ENCODE measurements at regions not wholly inside any gene's neighbourhood (a gene's known extent, or its start where the extent isn't known, plus 50 kb on each side); places are given as distances from the start of the nearest gene placed in this dataset.

DNA sequence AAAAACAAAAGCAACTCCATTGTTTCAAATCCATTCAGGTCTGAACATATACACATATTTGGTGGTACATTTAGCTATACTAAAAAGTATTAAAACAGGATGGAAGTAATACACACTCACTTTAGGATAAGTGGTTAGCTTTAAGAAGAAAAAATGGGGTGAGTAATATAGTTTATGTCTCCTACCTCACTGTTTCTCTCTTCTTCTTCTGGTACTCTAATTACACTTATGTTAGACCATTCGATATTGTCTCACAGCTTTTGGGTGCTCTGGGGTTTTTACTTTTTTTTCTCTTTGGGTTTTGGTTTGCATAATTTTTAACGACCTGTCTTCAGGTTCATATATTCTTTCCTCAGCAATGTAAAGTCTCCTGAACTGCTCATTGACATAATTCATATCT, 75.4 kb upstream of the AKAP13 start:
- TF ChIP-seq, protein P1, sequence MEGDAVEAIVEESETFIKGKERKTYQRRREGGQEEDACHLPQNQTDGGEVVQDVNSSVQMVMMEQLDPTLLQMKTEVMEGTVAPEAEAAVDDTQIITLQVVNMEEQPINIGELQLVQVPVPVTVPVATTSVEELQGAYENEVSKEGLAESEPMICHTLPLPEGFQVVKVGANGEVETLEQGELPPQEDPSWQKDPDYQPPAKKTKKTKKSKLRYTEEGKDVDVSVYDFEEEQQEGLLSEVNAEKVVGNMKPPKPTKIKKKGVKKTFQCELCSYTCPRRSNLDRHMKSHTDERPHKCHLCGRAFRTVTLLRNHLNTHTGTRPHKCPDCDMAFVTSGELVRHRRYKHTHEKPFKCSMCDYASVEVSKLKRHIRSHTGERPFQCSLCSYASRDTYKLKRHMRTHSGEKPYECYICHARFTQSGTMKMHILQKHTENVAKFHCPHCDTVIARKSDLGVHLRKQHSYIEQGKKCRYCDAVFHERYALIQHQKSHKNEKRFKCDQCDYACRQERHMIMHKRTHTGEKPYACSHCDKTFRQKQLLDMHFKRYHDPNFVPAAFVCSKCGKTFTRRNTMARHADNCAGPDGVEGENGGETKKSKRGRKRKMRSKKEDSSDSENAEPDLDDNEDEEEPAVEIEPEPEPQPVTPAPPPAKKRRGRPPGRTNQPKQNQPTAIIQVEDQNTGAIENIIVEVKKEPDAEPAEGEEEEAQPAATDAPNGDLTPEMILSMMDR (IDR thresholded peaks at IDR 0.05), result no peak
- peaks cover 0 to 3% of the 10 kb centered on the region in 2 donors for H3K27me3 ChIP-seq
- H3K4me3 ChIP-seq, result no peak overlapping the region
- no peak overlapping the region for H3K27ac ChIP-seq
- no peaks in the 10 kb centered on the region for H3K9me3 ChIP-seq
- H3K36me3 ChIP-seq, result no peaks in the 10 kb centered on the region
- intact Hi-C loops (cut with DNase I; ENCODE audit: low total_unique reads), result no loop called here
- DNase-seq, result no peak
- H3K4me1 ChIP-seq, result no peaks in the 10 kb centered on the region

DNA sequence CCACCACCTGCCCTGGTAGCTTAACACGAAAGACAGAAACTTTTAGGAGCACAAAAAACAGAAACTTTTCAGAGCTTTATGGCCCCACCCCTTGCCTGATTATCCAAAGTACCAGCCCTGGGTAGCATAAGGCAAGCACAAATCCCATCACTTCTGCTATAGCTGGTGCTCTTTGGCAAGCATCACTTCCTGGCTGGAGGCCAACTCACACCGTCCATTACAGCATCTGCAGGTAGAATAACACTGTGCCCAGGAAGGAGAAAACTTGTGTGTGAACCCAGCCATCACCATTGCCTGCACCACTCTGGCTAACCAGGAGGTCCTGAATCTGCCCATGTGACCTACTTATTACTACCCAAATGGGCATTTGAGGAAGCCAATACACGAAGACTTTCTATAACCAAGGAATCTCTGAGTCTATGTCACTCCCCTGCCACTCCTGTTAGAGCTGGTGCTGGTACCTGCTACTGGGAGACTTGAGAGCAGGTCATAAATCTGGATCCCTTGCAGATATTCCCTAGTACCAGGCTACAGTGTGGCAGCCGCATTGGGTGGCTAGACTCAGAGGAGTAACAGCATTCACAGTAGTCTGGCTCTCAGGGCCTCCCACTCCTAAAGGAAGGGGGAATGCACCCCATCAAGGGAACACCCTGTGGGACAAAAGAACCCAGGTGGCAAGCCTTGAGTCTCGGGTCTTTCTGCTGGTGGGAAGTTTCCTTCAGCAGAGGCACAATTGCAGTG, 73.3 kb upstream of the AKAP13 start:
- no peak for DNase-seq
- TF ChIP-seq, protein P1 (IDR thresholded peaks at IDR 0.05), result no peak
- H3K4me3 ChIP-seq, result no peak overlapping the region
- H3K4me1 ChIP-seq, result no peaks in the 10 kb centered on the region
- no peak overlapping the region for H3K27ac ChIP-seq
- no peaks in the 10 kb centered on the region for H3K27me3 ChIP-seq
- H3K36me3 ChIP-seq, result no peaks in the 10 kb centered on the region
- H3K9me3 ChIP-seq, result no peaks in the 10 kb centered on the region
- intact Hi-C loops (cut with DNase I; ENCODE audit: low total_unique reads), result no loop called here

DNA sequence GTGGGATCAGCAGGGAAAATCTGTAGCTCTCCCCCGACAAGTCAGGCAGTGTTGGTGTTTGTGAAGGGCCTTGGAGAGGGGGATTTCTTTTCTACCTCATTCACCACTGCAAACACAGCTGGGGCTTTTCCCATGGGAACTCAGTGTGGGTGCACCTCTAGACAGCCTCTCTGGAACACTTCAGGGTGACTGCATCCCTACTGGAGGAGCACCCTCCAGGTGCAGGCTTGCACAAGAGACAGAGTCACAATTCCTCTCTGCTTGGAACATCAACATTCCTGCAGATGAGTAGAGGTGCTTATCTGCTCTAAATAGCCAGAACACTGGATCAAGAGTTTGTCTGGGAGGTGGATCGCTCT, 72.7 kb upstream of the AKAP13 start:
- H3K4me3 ChIP-seq, result no peak overlapping the region
- intact Hi-C loops (cut with DNase I; ENCODE audit: low total_unique reads), result no loop called here
- no peak for DNase-seq
- TF ChIP-seq, protein P1 (IDR thresholded peaks at IDR 0.05), result no peak
- no peaks in the 10 kb centered on the region for H3K36me3 ChIP-seq
- no peaks in the 10 kb centered on the region for H3K4me1 ChIP-seq
- no peaks in the 10 kb centered on the region for H3K9me3 ChIP-seq
- H3K27me3 ChIP-seq, result no peaks in the 10 kb centered on the region
- no peak overlapping the region for H3K27ac ChIP-seq

DNA sequence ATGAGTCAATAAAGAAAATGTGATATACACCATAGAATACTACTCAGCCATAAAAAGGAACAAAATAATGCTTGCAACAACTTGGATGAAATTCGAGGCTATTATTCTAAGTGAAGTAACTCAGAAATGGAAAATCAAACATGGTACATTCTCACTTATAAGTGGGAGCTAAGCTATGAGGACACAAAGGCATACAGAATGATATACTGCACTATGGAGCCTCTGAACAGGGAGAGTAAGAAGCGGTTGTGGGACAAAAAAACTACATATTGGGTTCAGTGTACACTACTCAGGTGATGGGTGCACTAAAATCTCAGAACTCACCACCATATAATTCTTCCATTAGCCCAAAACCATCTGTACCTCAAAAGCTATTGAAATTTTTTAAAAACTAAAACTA, 68.8 kb upstream of the AKAP13 start:
- Histone ChIP-seq H3K27ac (no peak overlapping the region), H3K27me3 (no peaks in the 10 kb centered on the region), H3K9me3 (no peaks in the 10 kb centered on the region), H3K4me1 (no peaks in the 10 kb centered on the region), H3K36me3 (no peaks in the 10 kb centered on the region), H3K4me3 (no peak overlapping the region)
- intact Hi-C loops (cut with DNase I; ENCODE audit: low total_unique reads), result no loop called here
- no peak for DNase-seq
- TF ChIP-seq, protein P1 (IDR thresholded peaks at IDR 0.05), result no peak

DNA sequence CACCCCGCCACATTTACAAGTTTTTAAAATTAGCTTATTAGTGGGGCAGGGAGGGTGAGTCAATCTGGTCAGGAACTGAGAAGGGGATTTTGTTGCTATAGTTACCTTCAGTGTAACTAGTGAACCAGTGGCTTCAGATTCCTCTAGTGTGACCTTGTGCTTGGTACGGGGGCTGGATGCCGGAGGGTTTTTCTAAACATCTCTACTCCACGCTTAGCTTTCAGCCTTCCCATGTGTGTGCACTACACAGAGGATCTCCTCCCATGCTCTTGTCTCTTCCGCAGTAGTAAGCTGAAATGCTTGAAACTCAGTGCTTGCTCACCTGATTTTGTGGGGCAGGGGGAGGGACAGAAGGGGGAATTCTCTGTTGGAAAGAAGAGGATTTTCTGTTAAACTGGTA, 67.9 kb upstream of the AKAP13 start:
- Histone ChIP-seq H3K27ac (no peak overlapping the region), H3K9me3 (no peaks in the 10 kb centered on the region), H3K4me1 (no peaks in the 10 kb centered on the region), H3K36me3 (no peaks in the 10 kb centered on the region), H3K4me3 (no peak overlapping the region), H3K27me3 (no peaks in the 10 kb centered on the region)
- TF ChIP-seq, protein P1 (IDR thresholded peaks at IDR 0.05), result no peak
- no peak for DNase-seq
- intact Hi-C loops (cut with DNase I; ENCODE audit: low total_unique reads), result no loop called here

DNA sequence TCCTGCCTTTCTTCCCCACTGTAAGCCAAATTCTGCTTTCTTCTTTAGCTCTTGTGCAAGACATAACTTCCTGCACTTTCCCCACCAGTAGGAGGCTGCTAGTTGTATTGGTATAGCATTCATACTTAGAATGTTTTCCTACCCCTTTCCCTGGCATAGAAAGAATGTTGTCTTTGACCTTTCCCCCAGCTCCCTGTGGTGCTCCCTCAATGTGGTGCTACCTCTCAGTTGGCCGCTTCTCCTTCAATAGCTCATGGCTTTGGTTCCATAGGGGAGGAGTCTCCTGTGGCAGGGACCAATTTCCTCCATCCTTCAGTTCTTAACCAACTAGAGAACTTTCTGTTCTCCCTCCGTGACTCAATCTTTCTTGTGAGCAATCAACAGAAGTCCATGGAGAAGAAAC, 67.5 kb upstream of the AKAP13 start:
- intact Hi-C loops (cut with DNase I; ENCODE audit: low total_unique reads), result no loop called here
- no peaks in the 10 kb centered on the region for H3K36me3 ChIP-seq
- no peak overlapping the region for H3K4me3 ChIP-seq
- no peaks in the 10 kb centered on the region for H3K4me1 ChIP-seq
- H3K27me3 ChIP-seq, result no peaks in the 10 kb centered on the region
- TF ChIP-seq, protein P1 (IDR thresholded peaks at IDR 0.05), result no peak
- H3K9me3 ChIP-seq, result no peaks in the 10 kb centered on the region
- no peak for DNase-seq
- H3K27ac ChIP-seq, result no peak overlapping the region
